Body of pancreas (tissue), 4 donors: ENCODE measurements at regions not wholly inside any gene's neighbourhood (a gene's known extent, or its start where the extent isn't known, plus 50 kb on each side); places are given as distances from the start of the nearest gene placed in this dataset.

Experiments used
- ATAC-seq: fragments of 150-250 bp; one replicate; pipeline ENCODE4 v1.9.1; 2016
- DNase-seq, 4 donors: peaks; one replicate each; pipeline ENCODE4 v3.0.0-alpha.2; 2019
- H3K27ac ChIP-seq, 4 donors: fragments of 200-600 bp; sonication (generic); 1 replicate in 3 of 4; 2 replicates in 1 of 4; pipeline versions ENCODE4 v1.5.1 to v1.6.1; 2016 to 2019; ENCODE audit warnings: mild to moderate bottlenecking in 1 of 4, mixed read lengths in 1 of 4, moderate library complexity in 1 of 4
- H3K27me3 ChIP-seq, 2 donors: fragments of 200-600 bp; sonication (generic); one replicate each; pipeline ENCODE4 v1.6.0; 2016; ENCODE audit warnings: mild to moderate bottlenecking in 1 of 2
- H3K36me3 ChIP-seq, 2 donors: fragments of 200-600 bp; sonication (generic); replicated peaks in 1 of 2; 2 replicates each; pipeline ENCODE4 v1.5.1; 2016; ENCODE audit warnings: low read depth in 2 of 2; ENCODE audit not compliant: insufficient read depth in 1 of 2
- H3K4me1 ChIP-seq: fragments of 200-600 bp; sonication (generic); one replicate; pipeline ENCODE4 v1.6.0; 2016
- H3K4me3 ChIP-seq, 2 donors: fragments of 200-600 bp; sonication (generic); 1 replicate in 1 of 2; 2 replicates in 1 of 2; pipeline ENCODE4 v1.5.1; 2016 to 2019
- H3K9me3 ChIP-seq, 3 donors: fragments of 200-600 bp; sonication (generic); 1 replicate in 2 of 3; 2 replicates in 1 of 3; pipeline ENCODE4 v1.5.1; 2016
- CTCF ChIP-seq, 7 experiments: fragments of 450-650 bp in 4 of 7; fragments of 200-600 bp in 3 of 7; sonication (generic) in 3 of 7; IDR thresholded peaks; one replicate each; pipeline ENCODE4 v1.5.1; 2016 to 2019; ENCODE audit warnings: antibody characterized with exemption in 7 of 7
- POLR2A ChIP-seq, 3 donors: fragments of 450-650 bp; IDR thresholded peaks; one replicate each; pipeline ENCODE4 v1.6.1; 2016; ENCODE audit warnings: antibody characterized with exemption in 3 of 3, mild to moderate bottlenecking in 2 of 3
- WGBS, 2 donors: methylation state at CpG; one replicate each; pipeline ENCODE4 v1.1.5; 2017; 5-methylcytosine and 5-hydroxymethylcytosine counted together
- intact Hi-C: fragments of 100-400 bp; cut with DNase I; formaldehyde crosslinking; loops from one replicate; pipeline ENCODE4 v1.15.1; 2023

GRCh38 chr7:116340201-116340847 is 130.0 kb downstream of the TES start:
- DNase-seq, result no peak
- Histone ChIP-seq H3K4me3 (no peak overlapping the region), H3K4me1 (peaks cover 28% of the 10 kb centered on the region), H3K9me3 (no peaks in the 10 kb centered on the region), H3K27me3 (no peaks in the 10 kb centered on the region), H3K27ac (no peak overlapping the region), H3K36me3 (no peaks in the 10 kb centered on the region)
- WGBS, 2 donors, result 78 to 89% methylated on average over 4 of the region's 4 CpGs
- TF ChIP-seq CTCF (IDR thresholded peaks at IDR 0.05) (no peak), POLR2A (IDR thresholded peaks at IDR 0.05) (no peak)
- intact Hi-C loops, result no loop called here
- no peak for ATAC-seq

DNA sequence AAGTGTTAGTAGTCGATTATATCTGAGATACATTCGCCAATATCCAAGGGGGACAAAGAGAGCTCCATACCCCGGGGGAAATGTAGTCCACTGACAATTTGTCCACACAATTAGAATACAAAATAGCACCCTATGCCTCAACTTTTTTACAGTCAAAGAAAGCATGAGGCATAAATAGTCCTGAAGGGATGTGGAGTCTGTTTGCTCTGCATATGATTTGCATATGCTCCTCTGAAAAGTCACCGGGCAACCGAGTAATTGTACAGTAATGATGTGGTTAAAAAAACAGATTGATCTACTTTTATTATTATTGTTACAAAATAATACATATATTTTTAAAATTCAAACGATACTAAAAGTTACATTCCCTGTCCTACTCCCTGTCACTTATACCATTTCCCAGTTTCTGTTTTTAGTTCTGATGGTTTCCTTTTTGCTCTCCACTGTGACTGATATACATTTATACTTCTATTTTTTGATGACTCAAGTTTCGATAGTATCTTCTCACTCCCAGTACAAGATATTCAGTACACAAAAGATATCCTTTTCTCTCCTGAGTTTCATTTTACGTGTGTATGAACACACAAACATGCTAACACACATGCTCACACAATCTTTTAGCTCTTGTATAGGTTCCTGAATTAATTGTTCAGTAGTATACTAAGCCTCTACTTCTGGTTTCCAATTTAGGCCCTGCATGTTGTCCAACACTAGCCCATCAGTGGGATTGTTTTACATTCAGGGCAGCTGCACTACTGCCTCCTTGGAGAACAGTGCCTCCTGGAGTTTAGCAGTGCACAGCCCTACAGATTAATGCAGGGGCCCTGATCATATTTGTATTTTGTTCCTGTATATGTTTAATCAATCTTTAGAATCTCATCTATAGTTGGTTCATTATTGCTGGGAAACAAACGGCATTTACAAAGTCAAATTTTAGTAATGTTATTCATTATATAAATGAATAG is 130.9 kb downstream of the TES start:
- DNase-seq, result peak in 2 of 4 donors; percentile 18 to 19
- H3K4me1 ChIP-seq, result peaks cover 28% of the 10 kb centered on the region
- WGBS, 2 donors, result 85 to 90% methylated on average over 9 of the region's 9 CpGs
- H3K9me3 ChIP-seq, result no peaks in the 10 kb centered on the region
- ATAC-seq, result no peak
- TF ChIP-seq CTCF (IDR thresholded peaks at IDR 0.05), result peak in 6 of 7 experiments; percentile 11 to 48 (median 25)
- TF ChIP-seq POLR2A (IDR thresholded peaks at IDR 0.05), result no peak
- no peak overlapping the region for H3K4me3 ChIP-seq
- intact Hi-C loops, result no loop called here
- H3K36me3 ChIP-seq, result no peaks in the 10 kb centered on the region
- H3K27ac ChIP-seq, result no peak overlapping the region
- no peaks in the 10 kb centered on the region for H3K27me3 ChIP-seq

GRCh38 chr7:116342125-116342524 is 131.8 kb downstream of the TES start:
- Histone ChIP-seq H3K4me3 (no peak overlapping the region), H3K36me3 (no peaks in the 10 kb centered on the region), H3K27ac (no peak overlapping the region), H3K9me3 (no peaks in the 10 kb centered on the region), H3K4me1 (peaks cover 28% of the 10 kb centered on the region), H3K27me3 (no peaks in the 10 kb centered on the region)
- no peak for TF ChIP-seq CTCF (IDR thresholded peaks at IDR 0.05)
- intact Hi-C loops, result no loop called here
- DNase-seq (no peak), ATAC-seq (no peak)

DNA sequence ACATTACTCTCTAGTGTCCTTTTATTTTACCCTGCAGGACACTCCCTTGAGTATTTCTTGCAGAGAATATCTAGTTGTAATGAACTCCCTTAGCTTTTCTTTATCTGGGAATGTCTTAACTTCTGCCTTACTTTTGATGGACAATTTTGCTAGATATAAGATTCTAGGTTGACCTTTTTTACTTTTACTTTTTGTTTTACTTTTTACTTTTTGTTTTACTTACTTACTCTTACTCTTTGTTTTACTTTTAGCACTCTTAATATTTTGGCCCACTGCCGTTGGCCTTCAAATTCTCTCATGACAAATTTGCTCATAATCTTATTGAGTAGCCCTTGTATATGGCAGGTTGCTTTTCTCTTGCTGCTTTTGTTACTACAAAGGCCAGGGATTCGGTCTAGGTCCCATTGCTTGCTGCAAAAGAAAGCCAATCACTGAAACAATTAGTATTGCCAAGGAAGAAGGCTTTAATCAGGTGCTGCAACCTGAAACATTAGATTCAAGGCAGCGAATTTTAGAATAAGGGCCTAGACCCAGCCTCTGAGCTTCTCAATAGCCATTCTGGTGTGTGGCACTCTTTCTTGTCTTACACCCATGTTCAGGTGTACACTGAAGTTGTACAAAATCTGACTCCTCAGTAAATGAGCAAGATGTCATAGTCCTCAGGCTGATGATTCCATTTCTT is 137.0 kb downstream of the TES start:
- no peak for DNase-seq
- Histone ChIP-seq H3K27me3 (no peaks in the 10 kb centered on the region), H3K9me3 (no peaks in the 10 kb centered on the region), H3K36me3 (no peaks in the 10 kb centered on the region), H3K4me3 (no peak overlapping the region), H3K4me1 (no peaks in the 10 kb centered on the region), H3K27ac (no peak overlapping the region)
- 91 to 96% methylated on average over 3 of the region's 3 CpGs for WGBS, 2 donors
- no peak for ATAC-seq
- TF ChIP-seq CTCF (IDR thresholded peaks at IDR 0.05) (no peak), POLR2A (IDR thresholded peaks at IDR 0.05) (no peak)
- intact Hi-C loops, result no loop called here
